Naive thymus-derived CD4-positive, alpha-beta T cell (primary cell): ENCODE measurements at regions not wholly inside any gene's neighbourhood (a gene's known extent, or its start where the extent isn't known, plus 50 kb on each side); places are given as distances from the start of the nearest gene placed in this dataset.

Experiments used
- ATAC-seq: fragments of 150-1000 bp; cut with Tn5 transposase; 2 replicates; pipeline ENCODE4 v1.10.0; 2021; ENCODE audit warnings: mild to moderate bottlenecking, moderate library complexity
- CTCF ChIA-PET: fragments of 350-600 bp; sonication (Branson Sonifier 250); formaldehyde crosslinking; loops from one replicate; lab custom pipeline; 2021; ENCODE audit warnings: antibody characterized with exemption; lab: Charles Lee
- POLR2A ChIA-PET: fragments of 350-600 bp; sonication (Branson Sonifier 250); formaldehyde crosslinking; loops from one replicate; lab custom pipeline; 2021; ENCODE audit warnings: antibody characterized with exemption, inconsistent platforms; lab: Charles Lee
- DNase-seq, 9 donors: peaks; one replicate each; pipeline versions ENCODE4 v3.0.0 to v3.0.0-alpha.2; 2020 to 2022; ENCODE audit warnings: mixed read lengths in 1 of 9
- H3K27ac ChIP-seq: one replicate; pipeline ENCODE4 v1.7.0; 2013; ENCODE audit warnings: mild to moderate bottlenecking, low read depth, low read length, moderate library complexity
- H3K27me3 ChIP-seq, 2 donors: one replicate each; pipeline ENCODE4 v1.7.0; 2013; ENCODE audit warnings: low read length in 2 of 2, mild to moderate bottlenecking in 2 of 2, moderate library complexity in 2 of 2; ENCODE audit not compliant: control insufficient read depth in 2 of 2, insufficient read depth in 2 of 2
- H3K36me3 ChIP-seq, 3 experiments: 1 replicate in 2 of 3; 2 replicates in 1 of 3; pipeline ENCODE4 v1.7.0; 2013; ENCODE audit warnings: low read length in 3 of 3, mild to moderate bottlenecking in 3 of 3, moderate library complexity in 1 of 3; ENCODE audit not compliant: insufficient read depth in 3 of 3, control insufficient read depth in 2 of 3
- H3K4me1 ChIP-seq, 2 donors: one replicate each; pipeline ENCODE4 v1.7.0; 2013; ENCODE audit warnings: low read length in 2 of 2, mild to moderate bottlenecking in 2 of 2, moderate library complexity in 1 of 2; ENCODE audit not compliant: control insufficient read depth in 2 of 2, insufficient read depth in 2 of 2
- H3K4me3 ChIP-seq: 2 replicates; pipeline ENCODE4 v1.7.0; 2013; ENCODE audit warnings: mild to moderate bottlenecking, low read length
- H3K9me3 ChIP-seq, 3 experiments: 1 replicate in 2 of 3; 2 replicates in 1 of 3; pipeline ENCODE4 v1.7.0; 2013; ENCODE audit warnings: low read length in 3 of 3; ENCODE audit not compliant: control insufficient read depth in 2 of 3
- H3K27ac Mint-ChIP-seq, 9 donors: one replicate each; pipeline ENCODE4 v1.8.0; 2020 to 2022; ENCODE audit warnings: mixed read lengths in 9 of 9, mild to moderate bottlenecking in 8 of 9, moderate library complexity in 5 of 9, inconsistent platforms in 2 of 9
- H3K27me3 Mint-ChIP-seq, 5 donors: one replicate each; pipeline ENCODE4 v1.8.0; 2021 to 2022; ENCODE audit warnings: mixed read lengths in 5 of 5, mild to moderate bottlenecking in 1 of 5
- H3K36me3 Mint-ChIP-seq, 5 donors: one replicate each; pipeline ENCODE4 v1.8.0; 2020 to 2022; ENCODE audit warnings: mixed read lengths in 5 of 5, mild to moderate bottlenecking in 3 of 5, inconsistent platforms in 1 of 5
- H3K4me1 Mint-ChIP-seq, 7 donors: one replicate each; pipeline ENCODE4 v1.8.0; 2020 to 2022; ENCODE audit warnings: mixed read lengths in 7 of 7, mild to moderate bottlenecking in 3 of 7, inconsistent platforms in 1 of 7
- H3K4me3 Mint-ChIP-seq, 10 donors: one replicate each; pipeline ENCODE4 v1.8.0; 2020 to 2022; ENCODE audit warnings: mild to moderate bottlenecking in 10 of 10, mixed read lengths in 10 of 10, moderate library complexity in 6 of 10, inconsistent platforms in 2 of 10
- H3K9me3 Mint-ChIP-seq, 11 donors: one replicate each; pipeline ENCODE4 v1.8.0; 2020 to 2022; ENCODE audit warnings: mixed read lengths in 11 of 11, mild to moderate bottlenecking in 4 of 11, inconsistent platforms in 1 of 11, moderate library complexity in 1 of 11
- intact Hi-C, 2 donors: fragments of 100-400 bp; cut with micrococcal nuclease; formaldehyde crosslinking; loops; one replicate each; pipeline ENCODE4 v1.15.1; 2023

DNA sequence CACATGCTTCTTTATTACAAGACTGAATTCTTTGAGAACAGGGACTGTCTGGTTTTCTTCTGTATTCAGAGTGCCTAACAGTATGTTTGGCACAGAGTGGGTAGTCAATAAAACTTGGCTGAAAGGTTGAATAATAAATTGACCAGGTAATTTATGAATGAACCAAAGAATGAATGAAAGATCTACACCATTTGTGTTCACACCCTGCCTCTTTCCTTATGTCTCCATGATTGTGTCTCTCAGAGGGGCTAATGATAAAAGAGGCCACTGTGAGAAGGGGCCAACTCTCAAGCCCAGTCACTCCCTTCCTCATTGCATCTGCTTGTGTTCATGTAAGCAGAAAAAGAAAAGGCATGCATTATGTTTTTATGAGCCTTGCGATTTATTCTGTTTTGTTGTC, 569.7 kb upstream of the TENM4 start:
- H3K27me3 ChIP-seq, result no peaks in the 10 kb centered on the region
- Mint-ChIP-seq H3K27ac (no peak overlapping the region), H3K27me3 (no peaks in the 10 kb centered on the region), H3K9me3 (peaks cover 0 to 11% (median 3%) of the 10 kb centered on the region in 11 donors), H3K4me1 (no peaks in the 10 kb centered on the region), H3K36me3 (no peaks in the 10 kb centered on the region), H3K4me3 (no peak overlapping the region)
- ATAC-seq (no peak), DNase-seq (no peak)
- H3K4me1 ChIP-seq, result no peaks in the 10 kb centered on the region
- ChIA-PET POLR2A (no interaction called here), CTCF (no interaction called here)
- no peak overlapping the region for H3K4me3 ChIP-seq
- no peak overlapping the region for H3K27ac ChIP-seq
- H3K36me3 ChIP-seq, result no peaks in the 10 kb centered on the region
- intact Hi-C loops, result no loop called here
- H3K9me3 ChIP-seq, result no peaks in the 10 kb centered on the region

DNA sequence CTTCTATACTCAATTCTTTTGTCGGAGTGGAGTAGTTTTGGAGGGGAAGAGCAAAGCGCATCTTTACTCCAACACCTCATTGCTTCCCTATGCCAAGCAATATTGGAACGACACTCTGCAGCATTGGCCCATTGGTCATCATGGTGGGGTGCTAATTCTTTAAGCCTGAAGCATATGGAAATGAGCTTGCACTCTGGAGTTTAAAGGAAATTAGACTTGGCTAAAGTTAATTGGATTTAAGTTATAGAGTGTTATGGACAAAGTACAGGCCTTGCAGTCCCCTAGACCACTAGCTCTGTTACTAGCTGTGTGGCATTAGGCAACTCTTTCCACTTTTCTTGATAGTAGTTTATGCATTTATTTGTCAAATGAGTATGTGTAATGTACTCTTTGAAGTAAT, 568.3 kb upstream of the TENM4 start:
- Mint-ChIP-seq H3K4me3 (no peak overlapping the region), H3K27me3 (no peaks in the 10 kb centered on the region), H3K9me3 (peaks cover 0 to 18% (median 3%) of the 10 kb centered on the region in 11 donors), H3K36me3 (no peaks in the 10 kb centered on the region), H3K27ac (no peak overlapping the region), H3K4me1 (no peaks in the 10 kb centered on the region)
- DNase-seq (no peak), ATAC-seq (no peak)
- POLR2A ChIA-PET, result no interaction called here
- Histone ChIP-seq H3K27me3 (no peaks in the 10 kb centered on the region), H3K4me1 (no peaks in the 10 kb centered on the region), H3K4me3 (no peak overlapping the region), H3K36me3 (no peaks in the 10 kb centered on the region), H3K9me3 (no peaks in the 10 kb centered on the region), H3K27ac (no peak overlapping the region)
- intact Hi-C loops, result no loop called here
- CTCF ChIA-PET, result no interaction called here

DNA sequence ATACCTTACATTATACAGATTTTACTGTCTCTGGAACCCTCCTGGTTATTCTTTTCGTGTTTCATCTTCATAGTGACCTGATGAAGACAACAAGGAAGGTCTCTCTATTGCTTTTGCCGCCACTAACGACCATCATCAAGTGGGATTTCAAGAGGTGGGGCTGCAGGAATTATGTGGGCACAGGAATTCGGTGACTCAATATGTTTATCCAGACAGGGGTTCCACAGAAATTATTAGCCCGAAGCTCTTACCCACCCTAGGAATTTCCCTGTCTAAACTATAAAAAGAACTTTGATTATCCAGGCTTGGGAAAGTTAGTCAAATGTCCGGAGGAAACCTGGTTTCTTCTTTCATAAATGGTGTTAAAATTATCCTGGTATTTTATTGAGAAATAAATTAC, 566.8 kb upstream of the TENM4 start:
- no peak for DNase-seq
- H3K4me3 ChIP-seq, result no peak overlapping the region
- ChIA-PET CTCF (interaction anchor here (0.7 kb wide), 1 partner anchor 31 kb away, joined by 3 read pairs; no protein-coding TSS in a partner anchor), POLR2A (no interaction called here)
- intact Hi-C loops, result no loop called here
- no peak overlapping the region for H3K27ac Mint-ChIP-seq
- no peaks in the 10 kb centered on the region for H3K9me3 ChIP-seq
- H3K36me3 Mint-ChIP-seq, result no peaks in the 10 kb centered on the region
- H3K9me3 Mint-ChIP-seq, result peaks cover 0 to 22% (median 3%) of the 10 kb centered on the region in 11 donors
- no peaks in the 10 kb centered on the region for H3K36me3 ChIP-seq
- ATAC-seq, result no peak
- H3K27me3 ChIP-seq, result no peaks in the 10 kb centered on the region
- no peaks in the 10 kb centered on the region for H3K4me1 ChIP-seq
- no peaks in the 10 kb centered on the region for H3K4me1 Mint-ChIP-seq
- no peak overlapping the region for H3K4me3 Mint-ChIP-seq
- H3K27me3 Mint-ChIP-seq, result no peaks in the 10 kb centered on the region
- no peak overlapping the region for H3K27ac ChIP-seq

DNA sequence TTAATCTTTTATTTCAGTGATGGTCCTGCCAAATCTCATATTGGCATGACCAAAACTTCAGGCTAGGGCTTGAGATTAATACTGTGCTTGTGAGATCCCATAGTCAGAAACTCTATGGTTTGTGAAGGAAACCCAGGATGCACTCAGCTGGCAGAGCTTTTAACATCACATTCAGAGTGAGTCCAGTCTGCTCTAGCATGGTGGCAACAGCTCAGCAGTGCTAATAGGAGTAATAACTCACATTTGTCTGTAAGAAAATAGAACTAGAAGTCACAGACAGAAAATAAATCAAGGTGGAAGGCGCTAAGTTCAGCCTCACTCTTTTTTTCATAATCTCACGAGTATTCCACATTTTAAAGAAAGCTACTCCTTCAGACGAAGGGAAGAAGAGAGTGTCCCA, 549.3 kb upstream of the TENM4 start:
- Mint-ChIP-seq H3K27ac (no peak overlapping the region), H3K36me3 (no peaks in the 10 kb centered on the region), H3K27me3 (no peaks in the 10 kb centered on the region), H3K4me1 (no peaks in the 10 kb centered on the region), H3K4me3 (no peak overlapping the region), H3K9me3 (peaks cover 0 to 17% (median 0%) of the 10 kb centered on the region in 11 donors)
- ATAC-seq (no peak), DNase-seq (no peak)
- Histone ChIP-seq H3K4me3 (no peak overlapping the region), H3K27ac (no peak overlapping the region), H3K9me3 (no peaks in the 10 kb centered on the region), H3K36me3 (no peaks in the 10 kb centered on the region), H3K27me3 (no peaks in the 10 kb centered on the region), H3K4me1 (no peaks in the 10 kb centered on the region)
- ChIA-PET POLR2A (no interaction called here), CTCF (no interaction called here)
- intact Hi-C loops, result no loop called here

DNA sequence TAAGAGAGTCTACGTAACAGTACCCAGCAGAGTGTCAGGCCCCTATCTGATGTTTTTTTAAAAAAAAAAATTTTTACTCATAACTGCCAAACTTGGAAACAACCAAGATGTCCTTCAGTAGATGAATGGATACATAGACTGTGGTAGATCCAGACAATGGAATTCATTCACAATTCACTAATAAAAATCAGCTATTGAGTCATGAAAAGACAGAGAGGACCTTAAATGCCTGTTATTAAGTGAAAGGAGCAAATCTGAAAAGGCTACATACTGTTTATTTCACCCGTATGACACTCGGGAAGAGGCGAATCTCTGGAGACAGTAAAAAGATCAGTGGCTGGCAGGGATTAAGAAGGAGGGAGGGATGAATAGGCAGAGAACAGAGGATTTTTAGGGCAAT, 541.4 kb upstream of the TENM4 start:
- H3K4me1 ChIP-seq, result no peaks in the 10 kb centered on the region
- Mint-ChIP-seq H3K4me1 (no peaks in the 10 kb centered on the region), H3K36me3 (no peaks in the 10 kb centered on the region), H3K4me3 (no peak overlapping the region), H3K27me3 (peaks cover 0 to 4% (median 0%) of the 10 kb centered on the region in 5 donors), H3K9me3 (peaks cover 0 to 22% (median 6%) of the 10 kb centered on the region in 11 donors), H3K27ac (no peak overlapping the region)
- no peaks in the 10 kb centered on the region for H3K27me3 ChIP-seq
- ATAC-seq (no peak), DNase-seq (no peak)
- no peaks in the 10 kb centered on the region for H3K9me3 ChIP-seq
- no peaks in the 10 kb centered on the region for H3K36me3 ChIP-seq
- H3K4me3 ChIP-seq, result no peak overlapping the region
- intact Hi-C loops, result no loop called here
- no peak overlapping the region for H3K27ac ChIP-seq
- POLR2A ChIA-PET, result interaction anchor here (0.6 kb wide), 1 partner anchor 74 kb away, joined by 3 read pairs; no protein-coding TSS in a partner anchor
- CTCF ChIA-PET, result no interaction called here

DNA sequence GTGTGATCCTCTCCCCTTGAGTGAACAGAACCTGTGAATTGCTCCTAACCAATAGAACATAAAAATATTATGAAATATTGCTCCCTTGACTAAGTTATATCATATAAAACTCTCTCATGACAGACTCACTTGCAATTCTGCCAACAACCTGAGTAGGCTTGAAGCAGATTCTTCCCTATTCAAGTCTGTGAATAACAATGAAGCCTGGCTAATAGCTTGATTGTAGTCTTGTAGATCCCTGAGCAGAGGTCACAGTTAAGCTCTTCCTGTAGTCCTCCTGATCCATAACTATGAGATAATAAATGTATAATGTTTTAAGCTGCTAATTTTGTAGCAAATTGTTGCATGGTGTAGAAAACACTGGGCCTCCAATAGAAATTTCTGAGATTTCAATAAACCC, 540.1 kb upstream of the TENM4 start:
- ChIA-PET POLR2A (no interaction called here), CTCF (no interaction called here)
- Mint-ChIP-seq H3K36me3 (no peaks in the 10 kb centered on the region), H3K4me1 (no peaks in the 10 kb centered on the region), H3K27ac (no peak overlapping the region), H3K4me3 (no peak overlapping the region), H3K27me3 (peaks cover 0 to 4% (median 0%) of the 10 kb centered on the region in 5 donors), H3K9me3 (peaks cover 0 to 16% (median 6%) of the 10 kb centered on the region in 11 donors)
- ATAC-seq (no peak), DNase-seq (no peak)
- intact Hi-C loops, result no loop called here
- Histone ChIP-seq H3K36me3 (no peaks in the 10 kb centered on the region), H3K27ac (no peak overlapping the region), H3K27me3 (no peaks in the 10 kb centered on the region), H3K9me3 (no peaks in the 10 kb centered on the region), H3K4me3 (no peak overlapping the region), H3K4me1 (no peaks in the 10 kb centered on the region)

DNA sequence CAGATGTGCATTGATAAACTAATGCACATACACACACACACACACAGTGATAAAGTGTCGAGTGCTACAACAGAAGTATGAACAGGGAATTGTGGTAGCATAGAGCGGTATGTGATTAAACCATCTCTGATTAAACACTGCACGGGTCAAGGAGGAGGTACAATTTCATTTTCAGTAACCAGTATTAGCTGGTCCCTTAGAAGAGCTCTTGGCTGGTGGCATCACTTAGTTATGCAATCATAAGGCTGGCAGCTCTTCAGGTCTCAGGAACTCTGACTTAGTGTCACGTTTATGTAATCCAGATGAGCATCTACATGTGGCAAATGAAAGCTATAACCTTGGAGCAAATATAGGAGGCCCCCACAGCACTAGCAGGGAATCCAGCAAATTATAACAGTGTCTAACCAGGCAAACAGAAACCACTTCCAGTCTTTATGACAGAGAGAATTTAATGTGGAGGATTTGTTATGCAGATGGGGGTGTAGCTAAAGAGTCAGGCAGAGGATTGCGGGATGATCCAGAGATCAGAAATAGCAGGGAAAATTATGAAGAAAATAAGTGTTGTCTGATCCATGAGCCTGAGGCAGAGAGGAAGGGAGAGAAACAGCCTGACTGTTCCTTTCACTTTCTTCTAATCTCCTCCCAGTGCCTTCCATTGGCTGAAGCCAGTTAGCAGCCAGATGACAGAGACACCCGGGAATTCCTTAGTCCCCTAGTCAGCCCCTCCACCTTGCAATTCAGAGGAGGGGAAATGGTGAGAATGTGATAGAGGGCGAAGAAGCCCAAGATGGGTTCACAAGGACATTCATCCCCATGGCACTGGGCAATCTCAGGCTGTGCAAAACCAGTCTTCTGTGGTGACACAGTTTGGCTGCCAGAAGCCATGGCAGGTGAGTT, 533.1 kb upstream of the TENM4 start:
- ATAC-seq, result no peak
- intact Hi-C loops, result no loop called here
- ChIA-PET POLR2A (no interaction called here), CTCF (no interaction called here)
- no peak overlapping the region for H3K4me3 Mint-ChIP-seq
- no peaks in the 10 kb centered on the region for H3K4me1 Mint-ChIP-seq
- no peaks in the 10 kb centered on the region for H3K4me1 ChIP-seq
- no peak overlapping the region for H3K4me3 ChIP-seq
- no peaks in the 10 kb centered on the region for H3K27me3 ChIP-seq
- peaks cover 0 to 14% (median 7%) of the 10 kb centered on the region in 11 donors for H3K9me3 Mint-ChIP-seq
- no peak overlapping the region for H3K27ac ChIP-seq
- H3K36me3 ChIP-seq, result no peaks in the 10 kb centered on the region
- no peaks in the 10 kb centered on the region for H3K36me3 Mint-ChIP-seq
- H3K27me3 Mint-ChIP-seq, result no peaks in the 10 kb centered on the region
- H3K27ac Mint-ChIP-seq, result no peak overlapping the region
- DNase-seq, result no peak
- no peaks in the 10 kb centered on the region for H3K9me3 ChIP-seq
